Liver (tissue), 7 donors: ENCODE measurements at regions not wholly inside any gene's neighbourhood (a gene's known extent, or its start where the extent isn't known, plus 50 kb on each side); places are given as distances from the start of the nearest gene placed in this dataset.
A peak's percentile ranks its signal among the peaks of the same experiment; 100 is the strongest.

Experiments
- DNase-seq: peaks from one replicate; pipeline ENCODE4 v3.0.0-alpha.2; 2017; ENCODE audit warnings: low spot score
- H3K27ac ChIP-seq, 2 donors: one replicate each; pipeline ENCODE4 v1.7.0; 2013; ENCODE audit warnings: inconsistent platforms in 2 of 2, low read length in 2 of 2, control low read depth in 1 of 2, low read depth in 1 of 2, mild to moderate bottlenecking in 1 of 2
- H3K27me3 ChIP-seq, 4 donors: one replicate each; pipeline versions ENCODE4 v1.6.1 to v1.7.0; 2013; ENCODE audit warnings: low read length in 3 of 4, inconsistent platforms in 1 of 4, mild to moderate bottlenecking in 1 of 4, moderate library complexity in 1 of 4; ENCODE audit not compliant: control insufficient read depth in 4 of 4, insufficient read depth in 4 of 4
- H3K36me3 ChIP-seq, 4 donors: one replicate each; pipeline versions ENCODE4 v1.6.1 to v1.7.0; 2013; ENCODE audit warnings: low read length in 3 of 4, mild to moderate bottlenecking in 3 of 4, low read depth in 1 of 4, moderate library complexity in 1 of 4; ENCODE audit not compliant: control insufficient read depth in 4 of 4, insufficient read depth in 3 of 4
- H3K4me1 ChIP-seq, 4 donors: one replicate each; pipeline versions ENCODE4 v1.6.1 to v1.7.0; 2013; ENCODE audit warnings: low read length in 3 of 4, mild to moderate bottlenecking in 3 of 4, moderate library complexity in 1 of 4; ENCODE audit not compliant: control insufficient read depth in 4 of 4, insufficient read depth in 4 of 4
- H3K4me3 ChIP-seq, 3 donors: one replicate each; pipeline versions ENCODE4 v1.6.1 to v1.7.0; 2013; ENCODE audit warnings: low read length in 3 of 3, control low read depth in 1 of 3, low read depth in 1 of 3, mild to moderate bottlenecking in 1 of 3
- H3K9ac ChIP-seq, 2 donors: one replicate each; pipeline ENCODE4 v1.7.0; 2013; ENCODE audit warnings: low read length in 2 of 2, mild to moderate bottlenecking in 2 of 2, moderate library complexity in 2 of 2, control low read depth in 1 of 2, low read depth in 1 of 2
- H3K9me3 ChIP-seq, 4 donors: one replicate each; pipeline versions ENCODE4 v1.6.1 to v1.7.0; 2013; ENCODE audit warnings: low read length in 3 of 4; ENCODE audit not compliant: control insufficient read depth in 4 of 4
- ATF3 ChIP-seq: IDR thresholded peaks from 2 replicates; pipeline ENCODE4 v1.6.1; 2016; ENCODE audit warnings: antibody characterized with exemption
- EGR1 ChIP-seq, 2 donors: IDR thresholded peaks; 2 replicates each; pipeline ENCODE4 v1.6.1; 2016 to 2018; ENCODE audit warnings: antibody characterized with exemption in 2 of 2, low read depth in 2 of 2
- FOXA1 ChIP-seq: IDR thresholded peaks from 2 replicates; pipeline ENCODE4 v1.6.1; 2016; ENCODE audit warnings: antibody characterized with exemption
- FOXA2 ChIP-seq: IDR thresholded peaks from 2 replicates; pipeline ENCODE4 v1.6.1; 2016; ENCODE audit warnings: antibody characterized with exemption
- GABPA ChIP-seq, 2 donors: IDR thresholded peaks in 1 of 2; conservative IDR thresholded peaks in 1 of 2; 2 replicates each; pipeline ENCODE4 v1.6.1; 2016; ENCODE audit warnings: antibody characterized with exemption in 2 of 2, mild to moderate bottlenecking in 1 of 2, moderate library complexity in 1 of 2
- NR2F2 ChIP-seq: IDR thresholded peaks from 2 replicates; pipeline ENCODE4 v1.6.1; 2016; ENCODE audit warnings: antibody characterized with exemption
- RAD21 ChIP-seq, 2 donors: IDR thresholded peaks; 2 replicates each; pipeline ENCODE4 v1.6.1; 2016; ENCODE audit warnings: antibody characterized with exemption in 2 of 2, mild to moderate bottlenecking in 2 of 2
- RXRA ChIP-seq, 2 donors: IDR thresholded peaks; 2 replicates each; pipeline ENCODE4 v1.6.1; 2017 to 2018; ENCODE audit warnings: antibody characterized with exemption in 2 of 2, mild to moderate bottlenecking in 1 of 2
- SP1 ChIP-seq: IDR thresholded peaks from 2 replicates; pipeline ENCODE4 v1.6.1; 2018; ENCODE audit warnings: antibody characterized with exemption, mild to moderate bottlenecking
- TAF1 ChIP-seq: conservative IDR thresholded peaks from 2 replicates; pipeline ENCODE4 v1.6.1; 2016; ENCODE audit warnings: antibody characterized with exemption, mild to moderate bottlenecking
- WGBS: extraction: QIAGEN DNeasy Blood & Tissue Kit; methylation state at CpG from one replicate; pipeline ENCODE4 v1.1.7; 2013; 5-methylcytosine and 5-hydroxymethylcytosine counted together
- TF ChIP-seq, protein P1 (sequence below): IDR thresholded peaks from 2 replicates; pipeline ENCODE4 v1.6.1; 2016; ENCODE audit warnings: antibody characterized with exemption
- TF ChIP-seq, protein P2 (sequence below): IDR thresholded peaks from 2 replicates; pipeline ENCODE4 v1.6.1; 2016; ENCODE audit warnings: antibody characterized with exemption
- TF ChIP-seq, protein P3 (sequence below): IDR thresholded peaks from 2 replicates; pipeline ENCODE4 v1.6.1; 2016; ENCODE audit warnings: antibody characterized with exemption, mild to moderate bottlenecking
- donor health status: healthy.
- donor health status: healthy.
- donor health status: healthy.
- donor health status: healthy.

DNA sequence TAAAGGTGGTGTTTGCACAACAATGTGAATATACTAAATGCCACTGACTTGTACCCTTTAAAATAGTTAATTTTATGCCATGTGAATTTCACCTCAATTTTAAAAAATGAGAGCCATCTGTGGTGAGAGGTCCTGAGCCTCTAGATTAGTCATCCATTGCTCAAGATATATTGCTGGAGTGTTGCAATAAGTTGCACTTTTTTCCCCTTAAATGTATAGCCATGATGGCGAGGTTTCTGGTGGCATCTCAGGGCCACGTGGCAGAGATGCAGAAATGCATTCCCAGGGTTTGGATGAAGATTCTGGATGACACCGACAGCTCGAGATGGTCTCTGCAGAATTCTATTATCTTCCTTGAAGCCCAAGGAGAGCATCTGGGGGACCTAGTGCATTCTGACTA is 153.7 kb downstream of the AACS start:
- no peak overlapping the region for H3K27ac ChIP-seq
- TF ChIP-seq GABPA (IDR thresholded peaks at IDR 0.05 in 1 of 2, conservative IDR thresholded peaks at IDR 0.05 in 1 of 2): no peak
- TF ChIP-seq RAD21 (IDR thresholded peaks at IDR 0.05): no peak
- no peak for TF ChIP-seq TAF1
- no peak for TF ChIP-seq FOXA1
- TF ChIP-seq EGR1 (IDR thresholded peaks at IDR 0.05; ENCODE audit: low read depth in 2 of 2): no peak
- TF ChIP-seq, protein P1, sequence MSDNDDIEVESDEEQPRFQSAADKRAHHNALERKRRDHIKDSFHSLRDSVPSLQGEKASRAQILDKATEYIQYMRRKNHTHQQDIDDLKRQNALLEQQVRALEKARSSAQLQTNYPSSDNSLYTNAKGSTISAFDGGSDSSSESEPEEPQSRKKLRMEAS: no peak
- no peak for TF ChIP-seq RXRA (IDR thresholded peaks at IDR 0.05)
- TF ChIP-seq SP1: no peak
- no peaks in the 10 kb centered on the region for H3K4me1 ChIP-seq
- DNase-seq: no peak
- no peaks in the 10 kb centered on the region for H3K36me3 ChIP-seq
- peaks cover 0 to 6% (median under 1%) of the 10 kb centered on the region in 4 donors for H3K27me3 ChIP-seq
- H3K4me3 ChIP-seq: no peak overlapping the region
- H3K9ac ChIP-seq: no peak overlapping the region
- H3K9me3 ChIP-seq: no peaks in the 10 kb centered on the region
- WGBS: 68% methylated on average over 4 of the region's 4 CpGs

DNA sequence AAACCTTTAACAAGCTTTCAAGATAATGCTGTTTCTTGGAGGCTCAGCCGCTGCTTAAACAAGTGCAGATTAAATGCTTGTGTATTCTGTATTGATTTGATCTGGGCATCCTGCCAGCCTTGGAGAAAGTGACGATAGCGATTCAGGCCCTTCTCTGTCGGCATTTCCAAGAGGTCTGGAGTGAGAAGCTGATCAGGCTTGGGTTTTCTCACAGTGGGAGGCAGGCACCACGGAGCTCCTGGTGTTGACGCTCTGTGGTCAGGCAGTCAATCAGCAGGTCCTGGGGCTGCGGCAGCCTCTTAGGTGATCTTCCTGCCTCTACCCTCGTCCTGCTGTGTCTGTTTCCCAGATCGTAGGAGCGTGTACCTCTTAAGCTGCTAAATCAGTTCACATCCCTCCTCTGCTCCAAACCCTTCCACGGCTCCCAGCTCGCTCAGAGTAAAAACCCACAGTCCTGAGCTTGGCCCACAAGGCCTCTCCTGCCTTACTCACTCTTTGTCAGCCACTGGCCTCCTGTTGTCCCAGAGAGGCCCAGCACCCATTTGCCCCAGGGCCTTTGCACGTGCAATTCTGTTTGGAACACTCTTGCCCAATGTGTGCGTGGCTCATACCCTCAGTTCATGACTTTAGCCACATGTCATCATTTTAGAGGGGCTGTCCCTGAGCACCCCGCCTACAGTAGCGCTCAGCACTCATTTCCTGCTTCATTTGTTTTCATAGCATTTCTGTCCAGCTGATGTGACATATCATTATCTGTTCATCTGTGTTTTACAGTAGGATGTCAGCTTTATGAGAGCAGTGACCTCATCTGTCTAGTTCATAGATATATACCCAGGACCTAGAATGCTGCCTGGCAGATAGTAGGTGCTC is 155.4 kb downstream of the AACS start:
- WGBS: 55% methylated on average over 16 of the region's 16 CpGs
- H3K9ac ChIP-seq: no peak overlapping the region
- no peaks in the 10 kb centered on the region for H3K9me3 ChIP-seq
- H3K4me3 ChIP-seq: no peak overlapping the region
- peaks cover 0 to 6% (median under 1%) of the 10 kb centered on the region in 4 donors for H3K27me3 ChIP-seq
- no peaks in the 10 kb centered on the region for H3K36me3 ChIP-seq
- DNase-seq: peak; percentile 37
- TF ChIP-seq FOXA2 (no peak), NR2F2 (no peak), SP1 (no peak), TAF1 (no peak), ATF3 (no peak), FOXA1 (no peak)
- TF ChIP-seq, protein P2, sequence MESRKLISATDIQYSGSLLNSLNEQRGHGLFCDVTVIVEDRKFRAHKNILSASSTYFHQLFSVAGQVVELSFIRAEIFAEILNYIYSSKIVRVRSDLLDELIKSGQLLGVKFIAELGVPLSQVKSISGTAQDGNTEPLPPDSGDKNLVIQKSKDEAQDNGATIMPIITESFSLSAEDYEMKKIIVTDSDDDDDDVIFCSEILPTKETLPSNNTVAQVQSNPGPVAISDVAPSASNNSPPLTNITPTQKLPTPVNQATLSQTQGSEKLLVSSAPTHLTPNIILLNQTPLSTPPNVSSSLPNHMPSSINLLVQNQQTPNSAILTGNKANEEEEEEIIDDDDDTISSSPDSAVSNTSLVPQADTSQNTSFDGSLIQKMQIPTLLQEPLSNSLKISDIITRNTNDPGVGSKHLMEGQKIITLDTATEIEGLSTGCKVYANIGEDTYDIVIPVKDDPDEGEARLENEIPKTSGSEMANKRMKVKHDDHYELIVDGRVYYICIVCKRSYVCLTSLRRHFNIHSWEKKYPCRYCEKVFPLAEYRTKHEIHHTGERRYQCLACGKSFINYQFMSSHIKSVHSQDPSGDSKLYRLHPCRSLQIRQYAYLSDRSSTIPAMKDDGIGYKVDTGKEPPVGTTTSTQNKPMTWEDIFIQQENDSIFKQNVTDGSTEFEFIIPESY: no peak
- TF ChIP-seq, protein P3, sequence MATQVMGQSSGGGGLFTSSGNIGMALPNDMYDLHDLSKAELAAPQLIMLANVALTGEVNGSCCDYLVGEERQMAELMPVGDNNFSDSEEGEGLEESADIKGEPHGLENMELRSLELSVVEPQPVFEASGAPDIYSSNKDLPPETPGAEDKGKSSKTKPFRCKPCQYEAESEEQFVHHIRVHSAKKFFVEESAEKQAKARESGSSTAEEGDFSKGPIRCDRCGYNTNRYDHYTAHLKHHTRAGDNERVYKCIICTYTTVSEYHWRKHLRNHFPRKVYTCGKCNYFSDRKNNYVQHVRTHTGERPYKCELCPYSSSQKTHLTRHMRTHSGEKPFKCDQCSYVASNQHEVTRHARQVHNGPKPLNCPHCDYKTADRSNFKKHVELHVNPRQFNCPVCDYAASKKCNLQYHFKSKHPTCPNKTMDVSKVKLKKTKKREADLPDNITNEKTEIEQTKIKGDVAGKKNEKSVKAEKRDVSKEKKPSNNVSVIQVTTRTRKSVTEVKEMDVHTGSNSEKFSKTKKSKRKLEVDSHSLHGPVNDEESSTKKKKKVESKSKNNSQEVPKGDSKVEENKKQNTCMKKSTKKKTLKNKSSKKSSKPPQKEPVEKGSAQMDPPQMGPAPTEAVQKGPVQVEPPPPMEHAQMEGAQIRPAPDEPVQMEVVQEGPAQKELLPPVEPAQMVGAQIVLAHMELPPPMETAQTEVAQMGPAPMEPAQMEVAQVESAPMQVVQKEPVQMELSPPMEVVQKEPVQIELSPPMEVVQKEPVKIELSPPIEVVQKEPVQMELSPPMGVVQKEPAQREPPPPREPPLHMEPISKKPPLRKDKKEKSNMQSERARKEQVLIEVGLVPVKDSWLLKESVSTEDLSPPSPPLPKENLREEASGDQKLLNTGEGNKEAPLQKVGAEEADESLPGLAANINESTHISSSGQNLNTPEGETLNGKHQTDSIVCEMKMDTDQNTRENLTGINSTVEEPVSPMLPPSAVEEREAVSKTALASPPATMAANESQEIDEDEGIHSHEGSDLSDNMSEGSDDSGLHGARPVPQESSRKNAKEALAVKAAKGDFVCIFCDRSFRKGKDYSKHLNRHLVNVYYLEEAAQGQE: no peak
- H3K4me1 ChIP-seq: no peaks in the 10 kb centered on the region
- no peak overlapping the region for H3K27ac ChIP-seq
